Ishikawa (cell line): ENCODE measurements at regions not wholly inside any gene's neighbourhood (a gene's known extent, or its start where the extent isn't known, plus 50 kb on each side); places are given as distances from the start of the nearest gene placed in this dataset.

ENCODE experiments used
- CEBPB ChIP-seq: IDR thresholded peaks from 2 replicates; pipeline ENCODE4 v1.6.1; 2012
- CREB1 ChIP-seq: IDR thresholded peaks from 2 replicates; pipeline ENCODE4 v1.6.1; 2012; ENCODE audit warnings: low read depth
- EGR1 ChIP-seq: IDR thresholded peaks from 2 replicates; pipeline ENCODE4 v1.6.1; 2012
- EP300 ChIP-seq: IDR thresholded peaks from 2 replicates; pipeline ENCODE4 v1.6.1; 2012; ENCODE audit warnings: borderline replicate concordance
- FOXM1 ChIP-seq: IDR thresholded peaks from 2 replicates; pipeline ENCODE4 v1.6.1; 2012; ENCODE audit warnings: low read depth, borderline replicate concordance
- NFIC ChIP-seq: IDR thresholded peaks from 2 replicates; pipeline ENCODE4 v1.6.1; 2012
- RAD21 ChIP-seq: IDR thresholded peaks from 2 replicates; pipeline ENCODE4 v1.6.1; 2012; ENCODE audit warnings: low read depth
- TAF1 ChIP-seq: IDR thresholded peaks from 2 replicates; pipeline ENCODE4 v1.6.1; 2012; ENCODE audit warnings: low read depth, mild to moderate bottlenecking
- TCF12 ChIP-seq: IDR thresholded peaks from 2 replicates; pipeline ENCODE4 v1.6.1; 2012; ENCODE audit warnings: low read depth
- TEAD4 ChIP-seq: IDR thresholded peaks from 2 replicates; pipeline ENCODE4 v1.6.1; 2012
- YY1 ChIP-seq: IDR thresholded peaks from 2 replicates; pipeline ENCODE4 v1.6.1; 2012; ENCODE audit warnings: low read depth
- ZBTB7A ChIP-seq: IDR thresholded peaks from 2 replicates; pipeline ENCODE4 v1.6.1; 2012; ENCODE audit warnings: low read depth
- TF ChIP-seq, protein P1 (sequence below): IDR thresholded peaks from 2 replicates; pipeline ENCODE4 v1.6.1; 2012
- TF ChIP-seq, protein P2 (sequence below): IDR thresholded peaks from 2 replicates; pipeline ENCODE4 v1.6.1; 2012
- TF ChIP-seq, protein P3 (sequence below): IDR thresholded peaks from 2 replicates; pipeline ENCODE4 v1.6.1; 2012; ENCODE audit warnings: low read depth, mild to moderate bottlenecking

DNA sequence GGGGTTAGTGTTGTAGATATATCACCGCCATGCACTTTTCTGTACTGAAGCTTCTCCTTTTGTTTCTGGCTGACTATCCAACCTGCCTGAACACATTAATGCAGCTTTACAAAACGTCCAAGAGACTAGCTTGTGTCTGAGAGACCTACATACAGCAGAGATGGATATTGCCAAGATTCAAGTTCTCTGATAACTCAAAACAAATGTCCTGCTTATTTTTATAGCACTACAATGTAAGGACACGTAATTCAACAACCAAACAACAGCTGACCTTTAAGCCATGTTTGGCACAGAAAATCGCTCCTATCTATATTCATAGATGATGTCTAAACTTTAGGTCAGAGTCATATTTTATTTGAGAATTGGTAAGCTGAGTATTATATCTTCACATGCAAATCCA, 76.2 kb upstream of the NTRK2 start:
- TF ChIP-seq YY1 (no peak), EP300 (no peak), TCF12 (no peak), CREB1 (no peak), TAF1 (no peak), CEBPB (no peak), TEAD4 (no peak), NFIC (no peak), ZBTB7A (no peak), FOXM1 (no peak), RAD21 (no peak), EGR1 (no peak)
- TF ChIP-seq, protein P1, sequence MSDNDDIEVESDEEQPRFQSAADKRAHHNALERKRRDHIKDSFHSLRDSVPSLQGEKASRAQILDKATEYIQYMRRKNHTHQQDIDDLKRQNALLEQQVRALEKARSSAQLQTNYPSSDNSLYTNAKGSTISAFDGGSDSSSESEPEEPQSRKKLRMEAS = no peak
- TF ChIP-seq, protein P2, sequence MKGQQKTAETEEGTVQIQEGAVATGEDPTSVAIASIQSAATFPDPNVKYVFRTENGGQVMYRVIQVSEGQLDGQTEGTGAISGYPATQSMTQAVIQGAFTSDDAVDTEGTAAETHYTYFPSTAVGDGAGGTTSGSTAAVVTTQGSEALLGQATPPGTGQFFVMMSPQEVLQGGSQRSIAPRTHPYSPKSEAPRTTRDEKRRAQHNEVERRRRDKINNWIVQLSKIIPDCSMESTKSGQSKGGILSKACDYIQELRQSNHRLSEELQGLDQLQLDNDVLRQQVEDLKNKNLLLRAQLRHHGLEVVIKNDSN = no peak

DNA sequence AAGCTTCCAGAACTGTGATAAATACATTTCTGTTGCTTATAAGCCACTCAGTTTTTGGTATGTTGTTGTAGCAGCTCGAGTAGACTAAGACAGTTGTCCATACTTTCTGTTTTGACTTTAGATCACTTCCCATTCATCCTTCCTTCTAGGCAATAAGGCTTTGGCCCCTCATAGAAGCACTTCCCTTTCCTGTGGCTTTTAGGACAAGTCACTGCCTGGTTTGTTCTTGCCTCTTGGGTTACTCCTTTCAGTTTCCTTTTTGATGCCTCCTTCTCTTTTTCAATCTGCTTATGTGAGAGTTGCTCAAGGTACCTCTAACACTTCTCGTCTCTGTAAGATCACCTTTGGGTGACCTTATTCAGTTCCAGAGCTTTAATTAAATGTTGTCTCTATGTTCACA, 72.4 kb upstream of the NTRK2 start:
- TF ChIP-seq, protein P1 = no peak
- TF ChIP-seq FOXM1 = no peak
- no peak for TF ChIP-seq YY1
- TF ChIP-seq, protein P3, sequence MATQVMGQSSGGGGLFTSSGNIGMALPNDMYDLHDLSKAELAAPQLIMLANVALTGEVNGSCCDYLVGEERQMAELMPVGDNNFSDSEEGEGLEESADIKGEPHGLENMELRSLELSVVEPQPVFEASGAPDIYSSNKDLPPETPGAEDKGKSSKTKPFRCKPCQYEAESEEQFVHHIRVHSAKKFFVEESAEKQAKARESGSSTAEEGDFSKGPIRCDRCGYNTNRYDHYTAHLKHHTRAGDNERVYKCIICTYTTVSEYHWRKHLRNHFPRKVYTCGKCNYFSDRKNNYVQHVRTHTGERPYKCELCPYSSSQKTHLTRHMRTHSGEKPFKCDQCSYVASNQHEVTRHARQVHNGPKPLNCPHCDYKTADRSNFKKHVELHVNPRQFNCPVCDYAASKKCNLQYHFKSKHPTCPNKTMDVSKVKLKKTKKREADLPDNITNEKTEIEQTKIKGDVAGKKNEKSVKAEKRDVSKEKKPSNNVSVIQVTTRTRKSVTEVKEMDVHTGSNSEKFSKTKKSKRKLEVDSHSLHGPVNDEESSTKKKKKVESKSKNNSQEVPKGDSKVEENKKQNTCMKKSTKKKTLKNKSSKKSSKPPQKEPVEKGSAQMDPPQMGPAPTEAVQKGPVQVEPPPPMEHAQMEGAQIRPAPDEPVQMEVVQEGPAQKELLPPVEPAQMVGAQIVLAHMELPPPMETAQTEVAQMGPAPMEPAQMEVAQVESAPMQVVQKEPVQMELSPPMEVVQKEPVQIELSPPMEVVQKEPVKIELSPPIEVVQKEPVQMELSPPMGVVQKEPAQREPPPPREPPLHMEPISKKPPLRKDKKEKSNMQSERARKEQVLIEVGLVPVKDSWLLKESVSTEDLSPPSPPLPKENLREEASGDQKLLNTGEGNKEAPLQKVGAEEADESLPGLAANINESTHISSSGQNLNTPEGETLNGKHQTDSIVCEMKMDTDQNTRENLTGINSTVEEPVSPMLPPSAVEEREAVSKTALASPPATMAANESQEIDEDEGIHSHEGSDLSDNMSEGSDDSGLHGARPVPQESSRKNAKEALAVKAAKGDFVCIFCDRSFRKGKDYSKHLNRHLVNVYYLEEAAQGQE = no peak
- TF ChIP-seq TEAD4 = no peak
- TF ChIP-seq, protein P2 = no peak
- no peak for TF ChIP-seq TCF12
- TF ChIP-seq NFIC = no peak
- no peak for TF ChIP-seq CEBPB
- TF ChIP-seq TAF1 = no peak
- no peak for TF ChIP-seq ZBTB7A
- no peak for TF ChIP-seq EGR1
- TF ChIP-seq EP300 = no peak
- no peak for TF ChIP-seq CREB1
- no peak for TF ChIP-seq RAD21

DNA sequence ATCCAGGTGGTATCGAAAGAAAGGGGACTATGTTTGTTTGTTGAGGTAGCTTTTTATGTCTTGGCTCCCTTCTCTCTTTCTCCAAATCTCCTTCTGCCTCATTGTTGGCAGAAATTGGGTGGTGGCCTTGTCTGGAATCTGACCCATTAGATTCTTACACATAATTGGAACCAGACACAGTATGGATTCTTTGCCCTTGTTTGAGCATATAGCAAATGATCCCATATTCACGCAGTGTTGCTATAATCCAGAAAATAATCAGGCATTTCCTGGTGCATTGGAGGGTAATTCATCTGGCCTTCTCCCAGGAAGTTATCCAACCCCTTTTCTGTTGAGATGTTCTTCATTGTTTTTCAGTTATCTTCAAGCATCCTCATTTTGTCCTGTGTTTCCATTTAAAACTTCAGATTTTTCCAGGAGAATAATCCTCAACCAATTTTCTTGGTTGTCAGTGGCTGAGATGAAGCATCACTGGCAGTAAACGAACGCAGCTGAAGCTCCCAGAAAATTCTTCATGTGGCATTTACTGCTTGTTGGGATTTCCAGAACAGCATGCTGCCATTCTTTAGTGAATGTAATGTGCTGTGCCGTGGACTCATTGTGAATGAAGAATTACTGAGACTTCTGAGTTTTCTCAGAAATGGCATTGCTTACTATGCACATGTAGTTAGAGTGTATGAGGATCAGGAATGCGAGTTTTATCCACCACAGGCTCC, 70.5 kb upstream of the NTRK2 start:
- TF ChIP-seq EGR1 (no peak), TEAD4 (no peak), CEBPB (no peak), RAD21 (no peak), TAF1 (no peak), TCF12 (no peak), CREB1 (no peak), YY1 (no peak), NFIC (no peak), ZBTB7A (no peak), EP300 (no peak), FOXM1 (no peak)
- TF ChIP-seq, protein P2 = no peak
- TF ChIP-seq, protein P3 = no peak
- TF ChIP-seq, protein P1 = no peak

DNA sequence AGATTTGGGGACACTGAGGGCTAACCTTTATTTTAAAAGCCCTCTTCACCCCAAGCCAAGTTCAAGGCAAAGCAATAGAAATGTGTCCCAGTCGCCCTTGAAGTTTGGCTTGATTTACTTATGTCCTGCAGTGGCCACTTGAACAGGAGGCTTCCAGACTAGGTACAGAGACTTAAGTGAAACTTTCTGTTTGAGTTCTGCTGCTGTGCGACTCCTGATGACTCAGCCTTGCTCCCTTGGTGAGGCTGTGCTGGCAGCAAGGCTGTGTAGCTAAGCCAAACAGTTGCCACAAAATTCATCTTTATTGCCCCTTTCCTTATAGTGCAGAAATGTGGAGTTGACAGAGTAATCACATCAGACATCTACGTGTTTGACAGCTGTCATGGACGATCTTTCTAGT, 68.8 kb upstream of the NTRK2 start:
- TF ChIP-seq TCF12 = no peak
- TF ChIP-seq CREB1 = no peak
- TF ChIP-seq YY1 = no peak
- no peak for TF ChIP-seq EGR1
- TF ChIP-seq FOXM1 = no peak
- no peak for TF ChIP-seq NFIC
- no peak for TF ChIP-seq TAF1
- TF ChIP-seq, protein P3 = no peak
